CD4-positive, alpha-beta T cell treated with Interleukin-10 for 1 hour (primary cell): ENCODE measurements at regions not wholly inside any gene's neighbourhood (a gene's known extent, or its start where the extent isn't known, plus 50 kb on each side); places are given as distances from the start of the nearest gene placed in this dataset.
"Not testable (repeated sequence)": the region's sequence is repeated elsewhere in the genome, so short reads cannot be mapped to it uniquely, and the experiment has no call there.

Experiments used
- DNase-seq: peaks from one replicate; pipeline ENCODE4 v3.0.0-alpha.2; 2020

- no peak for DNase-seq
These were observed 161.2 kb downstream of the TTC8 start for GRCh38 chr14:88985654-88986053.

- DNase-seq = no peak
These were observed 161.8 kb downstream of the TTC8 start for GRCh38 chr14:88986146-88986841.

- DNase-seq = not testable (repeated sequence)
These were observed 162.5 kb downstream of the TTC8 start for GRCh38 chr14:88986908-88987307.

GRCh38 chr14:88987516-88987915 is 163.1 kb downstream of the TTC8 start:
- DNase-seq = no peak

- DNase-seq = no peak
These were observed 165.5 kb downstream of the TTC8 start for GRCh38 chr14:88989911-88990310.

- DNase-seq = no peak
These were observed 166.4 kb downstream of the TTC8 start for GRCh38 chr14:88990856-88991255.

GRCh38 chr14:88992011-88992410 is 167.6 kb downstream of the TTC8 start:
- no peak for DNase-seq

GRCh38 chr14:88993946-88994345 is 169.5 kb downstream of the TTC8 start:
- no peak for DNase-seq

- DNase-seq = no peak
These were observed 171.2 kb downstream of the TTC8 start for GRCh38 chr14:88995437-88996198.

GRCh38 chr14:88998027-88998426 is 173.6 kb downstream of the TTC8 start:
- DNase-seq = no peak

- no peak for DNase-seq
These were observed 174.7 kb downstream of the TTC8 start for GRCh38 chr14:88999137-88999536.

GRCh38 chr14:89000007-89000942 is 175.8 kb downstream of the TTC8 start:
- no peak for DNase-seq

- DNase-seq = no peak
These were observed 179.7 kb downstream of the TTC8 start for GRCh38 chr14:89004166-89004565.

- DNase-seq = no peak
These were observed 183.5 kb downstream of the TTC8 start for GRCh38 chr14:89007906-89008305.

GRCh38 chr14:89011355-89012281 is 187.2 kb downstream of the TTC8 start:
- DNase-seq = no peak

GRCh38 chr14:89012282-89013097 is 188.0 kb downstream of the TTC8 start:
- DNase-seq = no peak

- DNase-seq = no peak
These were observed 188.7 kb downstream of the TTC8 start for GRCh38 chr14:89013098-89013504.

GRCh38 chr14:89013698-89014568 is 189.5 kb downstream of the TTC8 start:
- no peak for DNase-seq

- DNase-seq = no peak
These were observed 190.1 kb downstream of the TTC8 start for GRCh38 chr14:89014569-89014850.

- no peak for DNase-seq
These were observed 190.6 kb downstream of the TTC8 start for GRCh38 chr14:89015016-89015415.

- no peak for DNase-seq
These were observed 193.0 kb downstream of the TTC8 start for GRCh38 chr14:89017417-89017816.
